B cell (primary cell): ENCODE measurements at regions not wholly inside any gene's neighbourhood (a gene's known extent, or its start where the extent isn't known, plus 50 kb on each side); places are given as distances from the start of the nearest gene placed in this dataset.

ENCODE experiments used
- ATAC-seq: fragments of 200-7000 bp; cut with Tn5 transposase; one replicate; pipeline ENCODE4 v1.10.0; 2021; ENCODE audit warnings: low read depth, mild to moderate bottlenecking, moderate number of reproducible peaks, moderate library complexity
- CTCF ChIA-PET: fragments of 350-600 bp; sonication (Branson Sonifier 250); formaldehyde crosslinking; loops from one replicate; lab custom pipeline; 2021; ENCODE audit warnings: antibody characterized with exemption, inconsistent platforms; lab: Charles Lee
- POLR2A ChIA-PET: fragments of 350-600 bp; sonication (Branson Sonifier 250); formaldehyde crosslinking; loops from one replicate; lab custom pipeline; 2021; ENCODE audit warnings: antibody characterized with exemption; lab: Charles Lee
- DNase-seq: peaks from one replicate; pipeline ENCODE4 v3.0.0; 2013
- H2AFZ ChIP-seq: 2 replicates; pipeline ENCODE4 v1.6.1; 2012; ENCODE audit warnings: mild to moderate bottlenecking, low read depth, low read length; ENCODE audit not compliant: insufficient read depth, poor library complexity, severe bottlenecking
- H3K27ac ChIP-seq, 2 donors: 1 replicate in 1 of 2; 2 replicates in 1 of 2; pipeline ENCODE4 v1.5.1; 2012 to 2013; ENCODE audit warnings: low read length in 2 of 2, mild to moderate bottlenecking in 2 of 2, moderate library complexity in 1 of 2
- H3K27me3 ChIP-seq, 4 experiments: fragments of 200-600 bp in 1 of 4; sonication (generic) in 1 of 4; replicated peaks in 1 of 4; 1 replicate in 2 of 4; 2 replicates in 2 of 4; pipeline versions ENCODE4 v1.6.1 to v1.7.0; 2013 to 2016; ENCODE audit warnings: low read length in 3 of 4, mild to moderate bottlenecking in 2 of 4, mixed read lengths in 1 of 4, moderate library complexity in 1 of 4; ENCODE audit not compliant: insufficient read depth in 4 of 4, control insufficient read depth in 3 of 4; ENCODE audit errors: control extremely low read depth in 1 of 4
- H3K36me3 ChIP-seq, 2 experiments: replicated peaks in 1 of 2; 1 replicate in 1 of 2; 2 replicates in 1 of 2; pipeline versions ENCODE4 v1.6.1 to v1.7.1; 2013; ENCODE audit warnings: low read length in 1 of 2; ENCODE audit not compliant: insufficient read depth in 2 of 2, control insufficient read depth in 1 of 2; ENCODE audit errors: control extremely low read depth in 1 of 2, extremely low read depth in 1 of 2
- H3K4me1 ChIP-seq, 2 donors: fragments of 200-600 bp in 1 of 2; sonication (generic) in 1 of 2; 1 replicate in 1 of 2; 2 replicates in 1 of 2; pipeline versions ENCODE4 v1.5.1 to v1.6.1; 2013 to 2017; ENCODE audit warnings: low read length in 2 of 2; ENCODE audit not compliant: control insufficient read depth in 2 of 2, insufficient read depth in 2 of 2
- H3K4me2 ChIP-seq: replicated peaks from 2 replicates; pipeline ENCODE3; 2012; ENCODE audit warnings: mild to moderate bottlenecking, low read depth, low read length; ENCODE audit not compliant: poor library complexity, severe bottlenecking
- H3K4me3 ChIP-seq, 5 experiments: fragments of 200-600 bp in 1 of 5; sonication (generic) in 1 of 5; 1 replicate in 3 of 5; 2 replicates in 2 of 5; pipeline versions ENCODE4 v1.5.1 to v1.7.0; 2011 to 2016; ENCODE audit warnings: low read length in 4 of 5, mild to moderate bottlenecking in 4 of 5, low read depth in 2 of 5, control low read depth in 1 of 5, moderate library complexity in 1 of 5; ENCODE audit not compliant: insufficient read depth in 1 of 5; ENCODE audit errors: control extremely low read depth in 1 of 5, extremely low read depth in 1 of 5
- H3K79me2 ChIP-seq: fragments of 200-600 bp; sonication (generic); one replicate; pipeline ENCODE4 v1.6.0; 2016; ENCODE audit warnings: low read length; ENCODE audit not compliant: control insufficient read depth, insufficient read depth
- H3K9ac ChIP-seq: fragments of 200-600 bp; sonication (generic); 2 replicates; pipeline ENCODE4 v1.6.1; 2017; ENCODE audit warnings: mild to moderate bottlenecking, low read length, moderate library complexity
- H3K9me3 ChIP-seq, 3 donors: one replicate each; pipeline versions ENCODE4 v1.6.1 to v1.7.1; 2013; ENCODE audit warnings: low read length in 2 of 3; ENCODE audit not compliant: control insufficient read depth in 2 of 3, insufficient read depth in 1 of 3; ENCODE audit errors: control extremely low read depth in 1 of 3
- H4K20me1 ChIP-seq: 2 replicates; pipeline ENCODE4 v1.6.0; 2012; ENCODE audit warnings: mild to moderate bottlenecking, low read length; ENCODE audit not compliant: insufficient read depth, control insufficient read depth, poor library complexity, severe bottlenecking
- H3K27ac Mint-ChIP-seq: one replicate; pipeline ENCODE4 v1.8.0; 2021; ENCODE audit warnings: mixed read lengths
- H3K27me3 Mint-ChIP-seq: one replicate; pipeline ENCODE4 v1.8.0; 2021; ENCODE audit warnings: mixed read lengths
- H3K4me1 Mint-ChIP-seq: one replicate; pipeline ENCODE4 v1.8.0; 2021; ENCODE audit warnings: mixed read lengths
- H3K4me3 Mint-ChIP-seq: one replicate; pipeline ENCODE4 v1.8.0; 2021; ENCODE audit warnings: mixed read lengths
- H3K9me3 Mint-ChIP-seq: one replicate; pipeline ENCODE4 v1.8.0; 2022; ENCODE audit warnings: mixed read lengths; ENCODE audit not compliant: insufficient read depth
- EZH2 ChIP-seq: IDR thresholded peaks from 2 replicates; pipeline ENCODE4 v1.6.1; 2012; ENCODE audit warnings: borderline replicate concordance, low read depth, mild to moderate bottlenecking, moderate library complexity, low read length; ENCODE audit not compliant: insufficient read depth, poor library complexity, severe bottlenecking
- WGBS: methylation state at CpG from one replicate; pipeline ENCODE4 v1.1.5; 2013; ENCODE audit warnings: missing lambda C conversion rate; ENCODE audit not compliant: insufficient coverage; 5-methylcytosine and 5-hydroxymethylcytosine counted together
- intact Hi-C: fragments of 100-400 bp; cut with micrococcal nuclease; formaldehyde crosslinking; loops from one replicate; pipeline ENCODE4 v1.10.0; 2022
- TF ChIP-seq, protein P1 (sequence below): fragments of 200-600 bp; IDR thresholded peaks from one replicate; pipeline ENCODE4 v1.8.0; 2022; ENCODE audit warnings: antibody characterized with exemption, mild to moderate bottlenecking

DNA sequence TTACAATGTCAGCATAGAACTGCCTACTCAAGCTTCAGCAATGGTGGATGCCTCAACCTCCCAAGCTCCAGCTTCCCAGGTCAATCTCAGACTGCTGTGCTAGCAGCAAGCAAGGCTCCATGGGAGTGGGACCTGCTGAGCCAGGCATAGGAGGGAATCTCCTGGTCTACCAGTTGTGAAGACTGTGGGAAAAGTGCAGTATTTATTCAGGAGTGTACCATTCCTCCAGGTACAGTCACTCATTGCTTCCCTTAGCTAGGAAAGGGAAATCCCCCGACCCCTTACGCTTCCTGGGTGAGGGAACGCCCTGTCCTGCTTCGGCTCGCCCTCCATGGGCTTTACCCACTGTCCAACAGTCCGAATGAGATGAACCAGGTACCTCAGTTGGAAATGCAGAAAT lies 130.3 kb downstream of the ADCYAP1 start:
- H3K9me3 ChIP-seq: peaks cover 0 to 5% (median 0%) of the 10 kb centered on the region in 3 donors
- no peaks in the 10 kb centered on the region for H4K20me1 ChIP-seq
- no peak overlapping the region for H3K27ac Mint-ChIP-seq
- H3K27me3 ChIP-seq: no peaks in the 10 kb centered on the region
- H3K4me1 Mint-ChIP-seq: no peaks in the 10 kb centered on the region
- no peak for TF ChIP-seq EZH2
- TF ChIP-seq, protein P1, sequence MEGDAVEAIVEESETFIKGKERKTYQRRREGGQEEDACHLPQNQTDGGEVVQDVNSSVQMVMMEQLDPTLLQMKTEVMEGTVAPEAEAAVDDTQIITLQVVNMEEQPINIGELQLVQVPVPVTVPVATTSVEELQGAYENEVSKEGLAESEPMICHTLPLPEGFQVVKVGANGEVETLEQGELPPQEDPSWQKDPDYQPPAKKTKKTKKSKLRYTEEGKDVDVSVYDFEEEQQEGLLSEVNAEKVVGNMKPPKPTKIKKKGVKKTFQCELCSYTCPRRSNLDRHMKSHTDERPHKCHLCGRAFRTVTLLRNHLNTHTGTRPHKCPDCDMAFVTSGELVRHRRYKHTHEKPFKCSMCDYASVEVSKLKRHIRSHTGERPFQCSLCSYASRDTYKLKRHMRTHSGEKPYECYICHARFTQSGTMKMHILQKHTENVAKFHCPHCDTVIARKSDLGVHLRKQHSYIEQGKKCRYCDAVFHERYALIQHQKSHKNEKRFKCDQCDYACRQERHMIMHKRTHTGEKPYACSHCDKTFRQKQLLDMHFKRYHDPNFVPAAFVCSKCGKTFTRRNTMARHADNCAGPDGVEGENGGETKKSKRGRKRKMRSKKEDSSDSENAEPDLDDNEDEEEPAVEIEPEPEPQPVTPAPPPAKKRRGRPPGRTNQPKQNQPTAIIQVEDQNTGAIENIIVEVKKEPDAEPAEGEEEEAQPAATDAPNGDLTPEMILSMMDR: no peak
- no peak overlapping the region for H3K4me3 Mint-ChIP-seq
- no peaks in the 10 kb centered on the region for H3K27me3 Mint-ChIP-seq
- H3K9ac ChIP-seq: no peak overlapping the region
- H3K4me3 ChIP-seq: no peak overlapping the region
- POLR2A ChIA-PET: no interaction called here
- no peak overlapping the region for H3K4me2 ChIP-seq
- CTCF ChIA-PET: no interaction called here
- WGBS: 90% methylated on average over 6 of the region's 6 CpGs
- ATAC-seq: no peak
- intact Hi-C loops: no loop called here
- H3K36me3 ChIP-seq: no peaks in the 10 kb centered on the region
- no peaks in the 10 kb centered on the region for H3K4me1 ChIP-seq
- DNase-seq: no peak
- H3K27ac ChIP-seq: no peak overlapping the region
- H3K79me2 ChIP-seq: no peaks in the 10 kb centered on the region
- H2AFZ ChIP-seq: no peak overlapping the region
- H3K9me3 Mint-ChIP-seq: no peaks in the 10 kb centered on the region

DNA sequence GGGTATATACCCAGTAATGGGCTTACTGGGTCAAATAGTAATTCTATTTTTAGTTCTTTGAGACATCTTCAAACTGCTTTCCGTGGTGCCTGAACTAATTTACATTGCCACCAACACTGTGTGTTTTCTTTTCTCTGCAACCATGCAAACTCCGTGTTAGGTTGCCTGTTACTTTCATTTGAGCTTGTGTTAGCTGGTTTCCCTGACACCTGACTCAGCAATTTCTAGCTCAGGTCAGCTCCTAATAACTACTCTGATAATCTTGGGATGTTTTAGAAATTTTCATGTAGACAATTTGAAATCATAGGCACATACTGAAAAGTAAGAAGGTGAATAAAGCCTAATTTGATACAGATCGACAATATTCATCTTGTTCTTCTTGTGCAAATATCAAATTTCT lies 132.3 kb downstream of the ADCYAP1 start:
- Histone ChIP-seq H3K4me2 (no peak overlapping the region), H3K9ac (no peak overlapping the region), H2AFZ (no peak overlapping the region), H3K9me3 (peaks cover 0 to 5% (median 0%) of the 10 kb centered on the region in 3 donors), H4K20me1 (no peaks in the 10 kb centered on the region), H3K4me3 (no peak overlapping the region), H3K79me2 (no peaks in the 10 kb centered on the region), H3K27ac (no peak overlapping the region), H3K27me3 (no peaks in the 10 kb centered on the region), H3K4me1 (no peaks in the 10 kb centered on the region), H3K36me3 (no peaks in the 10 kb centered on the region)
- no peaks in the 10 kb centered on the region for H3K27me3 Mint-ChIP-seq
- no peak overlapping the region for H3K27ac Mint-ChIP-seq
- intact Hi-C loops: no loop called here
- H3K4me1 Mint-ChIP-seq: no peaks in the 10 kb centered on the region
- POLR2A ChIA-PET: no interaction called here
- ATAC-seq (no peak), DNase-seq (no peak)
- H3K4me3 Mint-ChIP-seq: no peak overlapping the region
- 40% methylated on average over 1 of the region's 3 CpGs for WGBS
- CTCF ChIA-PET: no interaction called here
- TF ChIP-seq EZH2: no peak
- TF ChIP-seq, protein P1: no peak
- H3K9me3 Mint-ChIP-seq: no peaks in the 10 kb centered on the region
